ENCODE measurements at regions not wholly inside any gene's neighbourhood (a gene's known extent, or its start where the extent isn't known, plus 50 kb on each side); places are given as distances from the start of the nearest gene placed in this dataset.
"Not testable (repeated sequence)": the region's sequence is repeated elsewhere in the genome, so short reads cannot be mapped to it uniquely, and the experiment has no call there.

- DNase-seq = not testable (repeated sequence)
Observed at GRCh38 chr4:102210806-102211205, 134.5 kb downstream of the SLC39A8 start.

GRCh38 chr4:102204634-102205033 is 140.6 kb downstream of the SLC39A8 start:
- DNase-seq = not testable (repeated sequence)

- no peak for DNase-seq
Observed at GRCh38 chr4:102196221-102196620, 149.1 kb downstream of the SLC39A8 start.

GRCh38 chr4:102193145-102193544 is 152.1 kb downstream of the SLC39A8 start:
- no peak for DNase-seq

GRCh38 chr4:102180046-102180445 is 165.2 kb downstream of the SLC39A8 start:
- no peak for DNase-seq

GRCh38 chr4:102174719-102175189 is 170.5 kb downstream of the SLC39A8 start:
- no peak for DNase-seq

- no peak for DNase-seq
Observed at GRCh38 chr4:102172341-102172740, 172.9 kb downstream of the SLC39A8 start.

GRCh38 chr4:102170910-102171309 is 174.4 kb downstream of the SLC39A8 start:
- no peak for DNase-seq

- DNase-seq = peak; percentile 56 to 77
Observed at GRCh38 chr4:102169345-102169744, 175.9 kb downstream of the SLC39A8 start.

- DNase-seq = peak; percentile 21 to 65
Observed at GRCh38 chr4:102168580-102168979, 176.7 kb downstream of the SLC39A8 start.

- no peak for DNase-seq
Observed at GRCh38 chr4:102165584-102165983, 179.7 kb downstream of the SLC39A8 start.

- DNase-seq = no peak
Observed at GRCh38 chr4:102163404-102164140, 181.7 kb downstream of the SLC39A8 start.

GRCh38 chr4:102157984-102158383 is 187.3 kb downstream of the SLC39A8 start:
- DNase-seq = peak in 1 of 2 experiments; percentile 24

- DNase-seq = no peak
Observed at GRCh38 chr4:102153391-102153790, 191.9 kb downstream of the SLC39A8 start.

GRCh38 chr4:102151696-102152095 is 193.6 kb downstream of the SLC39A8 start:
- DNase-seq = peak in 1 of 2 experiments; percentile 23

GRCh38 chr4:102143433-102143832 is 201.8 kb downstream of the SLC39A8 start:
- peak in 1 of 2 experiments; percentile 4 for DNase-seq

GRCh38 chr4:102141842-102142241 is 203.4 kb downstream of the SLC39A8 start:
- no peak for DNase-seq

GRCh38 chr4:102139932-102140331 is 205.3 kb downstream of the SLC39A8 start:
- DNase-seq = peak in 1 of 2 experiments; percentile 12

- peak; percentile 20 to 63 for DNase-seq
Observed at GRCh38 chr4:102139132-102139573, 206.1 kb downstream of the SLC39A8 start.

GRCh38 chr4:102137217-102137616 is 208.1 kb downstream of the SLC39A8 start:
- DNase-seq = no peak

- DNase-seq = no peak
Observed at GRCh38 chr4:102129810-102130209, 215.5 kb downstream of the SLC39A8 start.

Measured in NCI-H2081 (cell line).